Right cardiac atrium (tissue), 5 donors: ENCODE measurements at regions not wholly inside any gene's neighbourhood (a gene's known extent, or its start where the extent isn't known, plus 50 kb on each side); places are given as distances from the start of the nearest gene placed in this dataset.
"Not testable (repeated sequence)": the region's sequence is repeated elsewhere in the genome, so short reads cannot be mapped to it uniquely, and the experiment has no call there.

ENCODE experiments used
- ATAC-seq, 2 donors: fragments of 200-7000 bp; cut with Tn5 transposase; one replicate each; pipeline versions ENCODE4 v1.8.0 to v1.9.1; 2020; ENCODE audit warnings: moderate library complexity in 2 of 2, mild to moderate bottlenecking in 1 of 2
- DNase-seq, 3 donors: peaks; one replicate each; pipeline ENCODE4 v3.0.0-alpha.2; 2020
- H3K27ac ChIP-seq: one replicate; pipeline ENCODE4 v1.5.1; 2013; ENCODE audit warnings: mild to moderate bottlenecking, low read length, control low read depth, moderate library complexity
- H3K27me3 ChIP-seq: one replicate; pipeline ENCODE4 v1.6.1; 2013; ENCODE audit not compliant: control insufficient read depth, insufficient read depth
- H3K4me1 ChIP-seq: one replicate; pipeline ENCODE4 v1.6.1; 2013; ENCODE audit warnings: low read length; ENCODE audit not compliant: control insufficient read depth, insufficient read depth
- H3K4me3 ChIP-seq: one replicate; pipeline ENCODE4 v1.5.1; 2013; ENCODE audit warnings: low read length, control low read depth
- H3K9me3 ChIP-seq: one replicate; pipeline ENCODE4 v1.6.1; 2013; ENCODE audit warnings: low read length; ENCODE audit not compliant: control insufficient read depth
- whole genome bisulfite sequencing: extraction: QIAGEN DNeasy Blood & Tissue Kit; methylation state at CpG from one replicate; pipeline ENCODE4 v1.1.7; 2013; 5-methylcytosine and 5-hydroxymethylcytosine counted together
- intact Hi-C, 4 donors: fragments of 100-400 bp; cut with DNase I; formaldehyde crosslinking; loops; one replicate each; pipeline versions ENCODE4 v1.11.0 to v1.14.0; 2022 to 2023
- donor health status: healthy with polysubstance abuse.
- donor health status: DM: no; HTN: yes; CAD: no.
- donor health status: DM: no; HTN: no; CAD: no.
- donor health status: DM: no; HTN: yes; CAD: no; lungs with severe emphysema.
- donor health status: DM: yes; HTN: yes; CAD: no.

GRCh38 chr20:53825282-53825681, 231.6 kb upstream of the ZNF217 start:
- no peak overlapping the region for H3K27ac ChIP-seq
- H3K4me3 ChIP-seq: no peak overlapping the region
- peaks cover 2% of the 10 kb centered on the region for H3K4me1 ChIP-seq
- DNase-seq: no peak
- WGBS: 97% methylated on average over 4 of the region's 4 CpGs
- intact Hi-C loops: no loop called here
- no peak for ATAC-seq
- no peaks in the 10 kb centered on the region for H3K9me3 ChIP-seq
- no peaks in the 10 kb centered on the region for H3K27me3 ChIP-seq

DNA sequence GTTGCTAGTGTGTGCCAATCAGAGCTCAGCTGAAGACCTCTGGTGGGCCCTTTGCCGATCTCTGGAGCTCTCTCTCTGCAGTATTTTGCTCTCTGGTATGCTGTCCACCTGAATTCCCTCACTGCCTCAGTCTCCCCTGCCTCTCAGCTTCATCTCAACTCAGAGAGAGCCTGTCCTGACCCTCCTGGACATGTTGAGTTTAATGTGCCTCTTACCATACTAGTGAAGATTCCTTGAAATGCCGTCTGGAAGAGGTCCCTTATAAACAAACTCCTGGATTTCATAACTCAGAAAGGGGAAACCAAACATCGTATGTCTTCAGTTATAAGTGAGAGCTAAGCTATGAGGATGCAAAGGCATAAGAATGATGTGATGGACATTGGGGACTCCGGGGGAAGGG, 231.1 kb upstream of the ZNF217 start:
- no peak for ATAC-seq
- H3K27me3 ChIP-seq: no peaks in the 10 kb centered on the region
- no peak for DNase-seq
- intact Hi-C loops: no loop called here
- H3K4me1 ChIP-seq: peaks cover 2% of the 10 kb centered on the region
- H3K4me3 ChIP-seq: no peak overlapping the region
- WGBS: 89% methylated on average over 4 of the region's 4 CpGs
- no peaks in the 10 kb centered on the region for H3K9me3 ChIP-seq
- H3K27ac ChIP-seq: no peak overlapping the region

DNA sequence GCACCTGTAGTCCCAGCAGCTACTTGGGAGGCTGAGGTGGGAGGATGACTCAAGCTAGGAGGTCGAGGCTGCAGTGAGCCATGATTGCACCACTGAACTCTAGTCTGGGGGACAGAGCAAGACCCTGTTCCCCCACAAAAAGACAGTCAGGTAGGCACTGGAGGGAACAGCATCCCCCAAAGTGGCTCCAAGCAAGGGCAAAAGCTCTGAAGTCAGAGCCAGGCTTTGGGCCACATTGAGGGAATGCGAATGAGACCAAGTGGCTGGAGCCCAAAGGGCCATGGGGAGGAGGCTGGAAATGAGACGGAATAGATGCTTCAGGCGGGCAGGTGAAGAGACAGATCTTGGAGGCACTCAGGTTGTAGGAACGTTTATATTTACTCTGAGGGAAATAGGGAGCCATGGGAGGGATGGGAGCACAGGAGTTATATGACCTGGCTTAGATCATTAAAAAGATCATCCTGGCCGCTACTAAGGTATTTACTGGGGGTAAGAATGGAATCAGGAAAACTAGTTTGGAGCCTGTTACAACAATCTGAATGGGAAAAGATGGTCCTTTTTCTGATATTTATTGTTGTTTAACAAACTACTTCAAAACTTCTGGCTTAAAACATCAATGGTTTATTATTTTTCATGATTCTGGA, 229.6 kb upstream of the ZNF217 start:
- H3K9me3 ChIP-seq: no peaks in the 10 kb centered on the region
- ATAC-seq: no peak
- H3K4me1 ChIP-seq: no peaks in the 10 kb centered on the region
- DNase-seq: no peak
- no peak overlapping the region for H3K27ac ChIP-seq
- 88% methylated on average over 6 of the region's 6 CpGs for WGBS
- no peaks in the 10 kb centered on the region for H3K27me3 ChIP-seq
- intact Hi-C loops: no loop called here
- H3K4me3 ChIP-seq: no peak overlapping the region

- no peak for ATAC-seq
- Histone ChIP-seq H3K27me3 (no peaks in the 10 kb centered on the region), H3K9me3 (no peaks in the 10 kb centered on the region), H3K4me1 (no peaks in the 10 kb centered on the region), H3K27ac (no peak overlapping the region), H3K4me3 (no peak overlapping the region)
- 94% methylated on average over 5 of the region's 5 CpGs for WGBS
- intact Hi-C loops: no loop called here
- DNase-seq: no peak
These were observed 228.9 kb upstream of the ZNF217 start for GRCh38 chr20:53822534-53822933.

- ATAC-seq (no peak), DNase-seq (no peak)
- no peak overlapping the region for H3K4me3 ChIP-seq
- intact Hi-C loops: no loop called here
- H3K9me3 ChIP-seq: no peaks in the 10 kb centered on the region
- no peaks in the 10 kb centered on the region for H3K4me1 ChIP-seq
- no peak overlapping the region for H3K27ac ChIP-seq
- H3K27me3 ChIP-seq: no peaks in the 10 kb centered on the region
- WGBS: 95% methylated on average over 7 of the region's 7 CpGs
These were observed 226.4 kb upstream of the ZNF217 start for GRCh38 chr20:53819973-53820451.

GRCh38 chr20:53818457-53819177, 225.0 kb upstream of the ZNF217 start:
- no peaks in the 10 kb centered on the region for H3K9me3 ChIP-seq
- no peak for DNase-seq
- intact Hi-C loops: no loop called here
- H3K4me3 ChIP-seq: no peak overlapping the region
- ATAC-seq: no peak
- no peaks in the 10 kb centered on the region for H3K27me3 ChIP-seq
- no peaks in the 10 kb centered on the region for H3K4me1 ChIP-seq
- H3K27ac ChIP-seq: no peak overlapping the region

- DNase-seq, H3K9me3 ChIP-seq, H3K27ac ChIP-seq, ATAC-seq, H3K4me3 ChIP-seq, intact Hi-C loops, H3K4me1 ChIP-seq, H3K27me3 ChIP-seq: not testable (repeated sequence)
- WGBS: over 99% methylated on average over 7 of the region's 7 CpGs
These were observed 223.9 kb upstream of the ZNF217 start for GRCh38 chr20:53817513-53817912.

DNA sequence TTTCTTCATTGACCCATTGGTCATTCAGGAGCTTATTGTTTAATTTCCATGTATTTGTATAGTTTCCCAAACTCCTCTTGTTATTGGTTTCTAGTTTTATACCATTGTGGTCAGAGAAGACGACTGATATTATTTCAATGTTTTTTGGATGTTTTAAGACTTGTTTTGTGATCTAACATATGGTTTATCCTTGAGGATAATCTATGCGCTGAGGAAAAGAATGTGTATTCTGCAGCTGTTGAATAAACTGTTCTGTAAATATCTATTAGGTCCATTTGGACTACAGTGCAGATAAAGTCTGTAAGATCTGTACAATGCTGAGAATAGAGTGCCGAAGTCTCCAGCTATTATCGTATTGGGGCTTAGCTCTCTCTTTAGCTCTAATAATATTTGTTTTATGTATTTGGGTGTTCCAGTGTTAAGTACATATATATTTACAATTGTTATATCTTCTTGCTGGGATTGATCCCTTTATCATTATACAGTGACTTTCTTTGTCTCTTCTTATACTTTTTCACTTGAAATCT, 223.3 kb upstream of the ZNF217 start:
- H3K4me3 ChIP-seq: no peak overlapping the region
- DNase-seq: no peak

GRCh38 chr20:53815509-53815908, 221.9 kb upstream of the ZNF217 start:
- intact Hi-C loops: no loop called here
- Histone ChIP-seq H3K27me3 (no peaks in the 10 kb centered on the region), H3K4me3 (no peak overlapping the region), H3K9me3 (no peaks in the 10 kb centered on the region), H3K27ac (no peak overlapping the region), H3K4me1 (no peaks in the 10 kb centered on the region)
- ATAC-seq (no peak), DNase-seq (no peak)

More for the DNA sequence above, 223.3 kb upstream of the ZNF217 start:
- Histone ChIP-seq H3K4me1 (no peaks in the 10 kb centered on the region), H3K9me3 (no peaks in the 10 kb centered on the region), H3K27ac (no peak overlapping the region), H3K27me3 (no peaks in the 10 kb centered on the region)
- intact Hi-C loops: no loop called here
- ATAC-seq: no peak
- WGBS: 91% methylated on average over 4 of the region's 4 CpGs

GRCh38 chr20:53814060-53814459, 220.4 kb upstream of the ZNF217 start:
- intact Hi-C loops: no loop called here
- ATAC-seq (no peak), DNase-seq (no peak)
- no peak overlapping the region for H3K4me3 ChIP-seq
- no peaks in the 10 kb centered on the region for H3K4me1 ChIP-seq
- no peaks in the 10 kb centered on the region for H3K27me3 ChIP-seq
- no peak overlapping the region for H3K27ac ChIP-seq
- H3K9me3 ChIP-seq: no peaks in the 10 kb centered on the region
- WGBS: 92% methylated on average over 2 of the region's 2 CpGs

DNA sequence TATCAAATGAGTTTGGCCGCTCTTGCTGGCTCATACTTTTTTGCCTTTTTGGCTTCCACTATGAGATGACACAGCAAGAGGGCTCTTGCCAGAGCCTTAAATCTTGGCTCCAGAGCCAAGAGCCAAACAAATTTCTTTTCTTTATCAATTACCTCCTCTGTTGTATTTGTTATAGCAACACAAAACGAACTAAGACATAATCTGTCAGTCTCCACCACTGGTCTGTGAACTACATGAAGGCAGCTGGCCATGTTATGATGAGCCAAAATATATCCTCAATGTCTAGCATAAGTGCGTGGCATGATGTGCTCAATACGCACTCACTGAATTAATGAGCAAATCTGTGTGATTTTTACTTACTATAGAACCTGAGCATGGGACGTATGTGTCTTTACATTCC, 220.0 kb upstream of the ZNF217 start:
- DNase-seq (no peak), ATAC-seq (no peak)
- Histone ChIP-seq H3K4me1 (no peaks in the 10 kb centered on the region), H3K27ac (no peak overlapping the region), H3K9me3 (no peaks in the 10 kb centered on the region), H3K27me3 (no peaks in the 10 kb centered on the region), H3K4me3 (no peak overlapping the region)
- WGBS: 74% methylated on average over 5 of the region's 5 CpGs
- intact Hi-C loops: no loop called here
